ENCODE measurements at regions not wholly inside any gene's neighbourhood (a gene's known extent, or its start where the extent isn't known, plus 50 kb on each side); places are given as distances from the start of the nearest gene placed in this dataset.
"Not testable (repeated sequence)": the region's sequence is repeated elsewhere in the genome, so short reads cannot be mapped to it uniquely, and the experiment has no call there.

DNA sequence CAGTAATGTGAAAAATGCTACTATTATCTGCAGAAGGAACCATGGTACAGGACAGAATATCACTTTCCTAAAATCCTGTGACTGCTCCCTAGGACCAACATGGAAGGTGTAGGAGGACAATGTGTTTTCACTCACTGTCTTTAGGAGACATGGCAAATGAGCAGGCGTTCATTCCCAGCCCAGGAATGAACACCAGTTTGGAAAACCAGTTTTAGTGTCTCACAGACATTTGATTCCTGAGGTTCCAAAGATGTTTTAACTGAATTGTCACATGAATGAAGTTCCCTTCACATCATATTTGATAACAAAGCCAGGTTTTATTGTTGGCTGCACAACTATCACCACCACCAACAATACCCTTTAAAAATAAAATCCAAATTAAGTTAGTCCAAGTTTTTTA is 178.2 kb downstream of the ENC1 start:
- DNase-seq = no peak

DNA sequence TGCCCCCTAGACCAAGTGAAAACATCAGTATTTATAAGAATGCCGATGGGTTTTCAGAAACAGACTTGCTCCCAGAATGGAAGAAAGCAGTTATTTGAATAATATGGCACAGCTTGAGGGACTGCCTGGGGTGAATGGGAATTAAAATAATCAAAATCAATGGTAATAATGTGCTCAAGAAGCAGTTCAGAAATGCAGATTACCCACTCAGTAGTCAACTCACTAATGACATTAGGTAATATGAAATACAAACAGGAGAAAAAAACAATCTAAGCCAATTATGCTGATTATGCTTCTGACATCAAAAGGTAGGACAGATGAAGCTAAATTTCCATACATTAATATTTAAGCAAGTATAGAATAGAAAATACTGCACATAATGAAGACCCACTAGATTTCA is 179.3 kb downstream of the ENC1 start:
- DNase-seq = no peak

DNA sequence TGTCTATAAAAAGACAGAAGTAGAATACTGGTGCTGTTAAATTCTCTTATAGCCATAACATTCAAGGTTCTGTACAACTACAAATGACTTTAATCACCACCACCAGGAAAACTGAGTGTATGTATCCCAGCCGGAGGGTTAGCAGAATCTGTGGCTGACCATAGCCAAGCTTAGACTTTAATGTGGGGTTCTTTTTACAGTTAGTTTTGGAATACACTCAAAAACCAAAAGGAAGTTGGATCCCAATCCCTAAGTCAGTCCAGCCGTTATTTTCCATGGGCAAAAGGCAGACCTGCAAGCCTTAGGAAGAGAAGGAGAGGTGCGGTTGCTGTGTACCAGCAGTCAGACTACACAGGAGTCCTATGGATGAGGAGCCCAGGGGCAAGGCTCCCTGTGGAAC is 179.8 kb downstream of the ENC1 start:
- no peak for DNase-seq

DNA sequence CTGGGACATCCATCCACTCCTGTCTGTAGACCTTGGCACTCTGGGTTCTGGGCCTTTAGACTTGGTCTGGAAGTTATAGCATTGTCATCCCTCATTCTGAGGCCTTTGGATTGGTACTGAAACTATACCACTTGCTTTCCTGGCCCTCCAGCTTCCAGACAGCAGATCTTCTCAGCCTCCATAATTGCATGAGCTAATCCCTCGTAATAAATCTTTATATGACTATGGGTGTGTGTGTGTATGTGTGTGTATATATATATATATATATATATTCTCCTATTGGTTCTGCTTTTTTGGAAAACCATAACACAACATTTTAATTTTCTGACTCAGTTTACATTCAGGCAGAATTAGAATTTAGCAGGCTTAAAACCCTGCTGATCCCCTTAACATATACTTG is 180.5 kb downstream of the ENC1 start:
- no peak for DNase-seq

DNA sequence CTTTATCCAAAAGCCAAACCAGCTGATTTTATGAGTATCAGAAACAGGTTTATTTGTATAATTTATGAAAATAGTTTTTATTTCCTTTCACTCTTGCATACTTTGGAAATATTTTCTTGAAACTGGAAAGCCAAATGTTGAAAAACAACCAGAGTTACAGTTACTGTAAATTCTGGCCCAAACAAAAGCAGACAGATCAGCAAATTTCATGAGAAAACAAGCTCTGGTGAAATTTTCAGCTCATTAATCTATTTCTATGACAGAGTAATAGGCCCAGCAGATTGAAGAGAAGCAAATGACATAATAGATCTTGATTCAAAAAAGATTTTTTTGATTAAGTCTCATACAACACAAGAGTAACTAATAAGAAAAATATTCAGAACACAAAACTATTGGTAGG is 182.7 kb downstream of the ENC1 start:
- no peak for DNase-seq

DNA sequence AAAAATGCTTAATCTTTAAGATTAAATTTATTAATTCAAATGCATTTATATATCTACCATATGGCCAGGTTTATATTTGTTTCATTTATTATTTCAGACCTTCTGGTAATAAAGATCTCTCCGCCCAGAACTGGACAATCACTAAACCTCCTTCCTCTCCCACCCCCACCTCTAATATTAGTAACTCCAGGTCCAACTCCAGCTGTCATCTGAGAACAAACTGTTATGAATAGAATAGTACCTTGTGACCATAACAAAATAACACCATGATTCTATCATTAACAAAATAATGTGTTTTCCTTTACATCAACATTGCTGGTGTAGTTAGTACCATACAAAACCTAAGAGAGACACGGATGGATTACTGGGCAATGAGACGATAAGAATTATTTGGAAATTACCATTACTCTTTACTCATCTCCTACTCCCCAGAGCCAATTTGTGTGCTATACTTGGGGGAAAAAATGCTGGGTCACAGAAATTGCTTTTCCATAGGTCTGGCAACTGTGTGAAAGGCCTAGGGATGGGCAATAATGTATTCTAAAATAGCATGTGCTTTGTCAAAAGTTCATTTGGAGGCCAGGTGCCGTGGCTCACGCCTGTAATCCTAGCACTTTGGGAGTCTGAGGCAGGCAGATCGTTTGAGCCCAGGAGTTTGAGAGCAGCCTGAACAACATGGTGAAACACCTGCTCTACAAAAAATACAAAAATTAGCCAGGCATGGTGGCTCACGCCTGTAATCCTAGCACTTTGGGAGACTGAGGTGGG is 186.1 kb downstream of the ENC1 start:
- DNase-seq = no peak

DNA sequence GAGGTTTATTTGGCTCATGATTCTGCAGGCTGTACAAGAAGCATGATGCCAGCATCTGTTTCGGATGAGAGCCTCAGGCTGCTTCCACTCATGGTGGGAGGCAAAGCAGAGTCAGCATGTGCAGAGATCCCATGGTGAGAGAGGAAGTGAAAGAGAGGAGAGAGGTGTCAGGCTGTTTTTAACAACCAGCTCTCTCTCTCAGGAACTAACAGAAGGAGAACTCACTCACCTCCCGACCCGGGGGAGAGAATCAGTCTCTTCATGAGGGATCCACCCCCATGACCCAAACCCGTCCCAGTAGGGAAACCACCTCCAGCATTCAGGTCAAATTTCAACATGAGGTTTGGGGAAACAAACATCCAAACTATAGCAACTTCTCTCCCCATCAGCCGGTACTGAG is 187.7 kb downstream of the ENC1 start:
- DNase-seq = no peak

DNA sequence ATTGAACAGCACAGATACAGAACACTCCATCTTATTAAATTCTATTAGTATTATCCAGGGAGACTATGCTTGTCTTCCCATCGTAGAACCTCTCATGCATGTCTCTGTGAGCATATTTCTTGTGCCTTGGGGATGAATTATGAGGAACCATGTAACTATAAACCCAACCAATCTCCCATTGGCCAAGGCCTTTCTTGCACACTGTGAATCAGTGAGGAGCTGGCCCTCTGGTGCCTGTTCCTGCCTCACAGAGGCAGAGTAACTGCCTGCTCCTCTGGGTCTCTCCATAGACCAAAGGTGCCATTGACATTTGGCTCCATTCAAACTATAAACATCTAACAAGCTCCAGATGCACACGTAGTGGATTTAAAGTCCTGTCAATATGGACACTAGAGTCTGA is 190.4 kb downstream of the ENC1 start:
- DNase-seq = no peak

DNA sequence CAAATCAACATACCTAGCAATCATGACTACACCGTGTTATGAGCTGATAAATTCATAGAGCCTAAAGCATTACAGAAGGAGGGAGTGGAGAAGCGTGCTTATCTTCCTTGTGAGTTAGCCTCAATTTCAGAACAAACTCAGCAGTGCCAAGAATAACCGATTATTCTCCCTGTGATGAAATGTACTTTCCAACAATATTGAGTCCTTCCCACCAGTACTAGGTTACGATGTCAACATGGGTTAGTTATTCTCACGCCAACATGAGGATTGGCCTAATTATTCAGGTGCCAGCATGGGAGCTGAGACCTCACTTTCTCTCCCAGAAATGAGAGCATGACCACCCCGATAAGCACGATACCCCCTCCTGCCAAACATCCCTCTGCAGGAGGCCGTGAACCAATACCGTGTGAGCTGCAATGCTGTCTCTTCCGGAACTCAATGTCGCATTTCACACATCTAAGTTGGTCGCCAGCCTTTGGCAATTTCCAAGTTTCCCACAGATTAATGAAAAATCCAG is 193.7 kb downstream of the ENC1 start:
- no peak for DNase-seq

DNA sequence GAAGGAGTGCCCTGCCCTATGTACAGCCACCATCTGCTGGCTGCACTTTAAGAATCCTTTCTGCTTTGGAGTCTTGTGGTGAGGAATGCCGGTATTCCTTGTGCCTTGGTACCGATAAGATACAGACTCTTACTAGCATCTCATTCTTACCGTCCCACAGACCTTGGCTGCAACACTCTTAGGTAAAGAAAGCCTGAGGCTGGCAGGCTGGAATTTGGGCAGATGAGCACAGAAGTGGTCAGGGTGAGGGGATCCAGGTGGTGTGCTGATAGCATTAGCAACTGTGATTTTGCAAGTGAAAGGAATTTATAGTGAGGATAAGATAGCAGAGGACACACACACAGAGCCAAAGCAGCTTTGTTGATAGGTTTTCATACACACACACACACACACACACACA is 198.1 kb downstream of the ENC1 start:
- DNase-seq = no peak

DNA sequence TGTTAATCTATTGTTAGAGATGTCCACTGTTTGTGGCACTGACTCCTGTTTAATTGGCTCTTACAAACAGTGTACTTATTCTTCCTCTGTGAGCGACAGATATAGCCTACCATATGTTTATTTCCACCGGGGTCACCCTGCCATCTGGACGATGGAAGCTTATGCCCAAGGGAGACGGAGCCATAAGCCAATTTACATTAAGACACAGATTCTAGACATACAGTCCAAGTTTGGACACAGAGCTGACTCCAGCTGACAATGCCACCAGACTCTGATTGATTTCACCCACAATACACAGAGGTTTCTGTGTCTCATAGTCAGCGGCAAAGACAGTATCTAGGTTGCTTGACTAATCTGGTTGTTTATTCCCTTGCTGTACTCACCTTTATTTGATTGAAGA is 198.9 kb downstream of the ENC1 start:
- DNase-seq = no peak

DNA sequence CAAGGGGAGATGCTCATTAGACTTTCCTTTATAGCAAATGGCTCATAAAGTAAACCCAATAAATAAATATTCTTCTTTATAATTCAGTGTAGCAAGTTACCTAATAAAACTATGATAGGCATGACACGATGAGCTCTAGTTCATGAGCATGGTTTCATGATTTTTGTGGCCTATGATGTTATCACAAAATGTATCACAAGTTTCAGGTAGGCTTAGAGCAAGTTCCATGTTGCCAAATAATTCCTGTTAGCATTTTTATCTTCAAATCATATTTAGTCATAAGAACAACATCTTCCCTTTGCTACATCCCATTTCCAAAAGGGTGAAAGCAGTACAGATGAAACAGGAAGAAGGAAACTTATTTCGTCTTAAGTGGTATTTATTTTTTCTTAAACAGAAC is 200.2 kb downstream of the ENC1 start:
- DNase-seq = no peak

DNA sequence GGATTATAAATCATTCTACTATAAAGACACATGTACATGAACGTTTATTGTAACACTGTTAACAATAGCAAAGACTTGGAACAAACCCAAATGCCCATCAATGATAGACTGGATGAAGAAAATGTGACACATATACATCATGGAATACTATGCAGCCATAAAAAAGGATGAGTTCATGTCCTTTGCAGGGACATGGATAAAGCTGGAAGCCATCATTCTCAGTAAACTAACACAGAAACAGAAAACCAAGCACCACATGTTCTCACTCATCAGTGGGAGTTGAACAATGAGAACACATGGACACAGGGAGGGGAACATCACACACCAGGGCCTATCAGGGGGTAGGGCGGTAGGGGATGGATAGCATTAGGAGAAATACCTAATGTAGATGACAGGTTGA is 202.7 kb downstream of the ENC1 start:
- not testable (repeated sequence) for DNase-seq

DNA sequence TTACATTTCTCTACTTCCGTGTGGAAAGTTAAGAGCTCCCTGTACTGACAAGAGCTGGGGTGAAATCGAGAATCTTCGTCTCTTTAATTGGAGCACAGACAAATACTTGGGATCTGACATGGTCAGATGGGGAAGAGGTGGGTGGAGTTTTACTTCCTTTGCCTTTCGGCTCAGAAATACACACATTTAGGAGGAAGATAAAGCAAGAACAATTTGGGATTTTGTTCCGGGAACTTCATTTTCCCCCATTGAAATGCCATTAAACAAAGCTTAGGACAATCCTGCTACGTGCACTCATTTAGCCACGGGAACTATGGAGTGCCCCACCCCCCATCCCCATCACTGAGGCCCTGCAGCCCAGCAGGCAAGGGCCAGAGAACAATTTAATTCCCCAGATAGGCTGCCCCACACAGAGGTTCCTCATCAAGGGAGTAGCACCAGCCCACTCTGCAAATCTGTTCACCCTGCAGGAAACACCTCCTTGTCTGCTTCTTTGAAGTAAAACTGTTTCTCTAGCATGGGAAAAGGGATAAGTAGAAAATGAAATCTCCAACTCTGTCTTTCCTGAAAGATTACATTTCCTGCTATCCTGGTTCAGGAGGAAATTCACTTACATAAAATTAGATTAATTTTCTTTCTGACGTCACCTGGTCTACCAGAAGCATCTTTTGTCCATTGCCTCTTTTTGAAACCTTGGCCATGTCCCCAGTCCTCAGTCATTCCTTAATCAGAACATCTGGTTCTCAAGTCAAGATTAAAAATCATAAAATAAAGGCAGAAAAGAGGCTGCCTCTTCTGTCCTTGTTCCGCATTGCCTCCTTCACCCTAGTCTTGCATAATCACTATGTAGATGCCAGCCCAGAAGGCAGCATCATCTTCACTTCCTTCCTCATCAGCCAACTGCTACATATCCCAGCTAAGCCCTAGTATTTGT is 206.4 kb downstream of the ENC1 start:
- no peak for DNase-seq

DNA sequence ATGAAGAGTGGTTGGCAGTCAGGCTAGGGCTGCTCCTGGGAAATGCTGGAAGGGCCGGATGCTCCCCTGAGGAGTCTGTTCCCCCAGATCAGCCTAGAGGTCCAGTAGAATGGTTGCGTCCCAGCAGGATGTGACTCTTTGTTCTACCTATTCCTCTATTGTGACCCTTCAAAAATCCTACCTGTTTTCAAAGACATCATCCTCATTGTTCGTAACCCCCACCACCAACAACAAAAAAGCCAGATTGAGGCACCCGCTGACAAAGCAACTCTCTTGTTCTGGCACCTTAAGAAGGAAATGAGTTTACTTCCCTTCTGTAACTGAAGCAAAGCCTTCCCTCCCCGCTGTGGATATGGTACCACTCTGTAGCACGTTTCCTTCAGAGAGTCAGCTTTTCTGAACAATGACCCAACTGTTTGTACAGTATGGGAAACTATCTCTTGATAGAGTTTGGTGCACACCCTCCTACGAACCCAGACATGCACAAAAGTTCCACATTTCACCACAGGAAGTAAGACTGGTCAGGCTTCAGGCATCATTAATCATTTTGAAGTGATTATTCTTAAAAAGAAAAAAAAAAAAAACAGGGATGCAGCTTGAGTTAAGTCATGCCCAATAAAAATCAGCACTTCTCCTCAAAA is 207.2 kb downstream of the ENC1 start:
- no peak for DNase-seq

DNA sequence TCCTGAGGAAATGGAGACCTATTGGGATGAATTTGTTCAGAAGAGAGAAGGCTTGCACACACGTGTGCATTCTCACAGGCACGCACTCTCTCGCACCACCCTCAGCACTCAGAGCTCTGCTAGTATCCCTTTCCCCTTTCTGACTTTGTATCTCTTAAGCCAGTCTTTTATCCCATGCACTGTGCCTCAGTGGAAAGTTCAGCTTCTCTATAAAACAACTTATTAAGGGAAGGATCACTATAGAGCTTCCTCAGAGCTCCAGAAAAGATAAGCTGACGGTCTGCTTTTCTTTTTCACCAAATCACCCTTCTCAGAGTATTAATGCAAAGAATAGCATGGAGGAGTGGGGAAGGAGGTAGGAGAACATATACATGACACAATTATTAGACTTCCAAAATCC is 207.8 kb downstream of the ENC1 start:
- DNase-seq = no peak

DNA sequence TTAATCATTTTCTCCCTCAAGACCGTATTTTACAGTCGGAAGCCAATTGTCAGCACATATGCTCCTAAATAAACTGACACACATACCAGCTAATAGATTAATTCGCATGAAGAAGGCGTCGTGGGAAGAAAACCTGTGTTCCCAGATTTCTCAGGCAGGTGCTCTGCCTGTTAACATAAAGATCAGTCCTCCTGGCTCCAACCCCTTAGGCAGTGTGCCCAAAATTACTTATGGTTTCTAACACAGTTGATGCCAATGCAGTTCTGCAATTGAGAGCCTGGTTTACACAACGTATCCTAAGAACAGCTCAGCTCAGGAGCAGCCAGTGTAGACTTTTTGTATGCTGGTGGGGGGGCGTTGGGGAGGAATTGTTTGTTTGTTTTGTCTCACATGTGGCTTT is 208.3 kb downstream of the ENC1 start:
- DNase-seq = no peak

DNA sequence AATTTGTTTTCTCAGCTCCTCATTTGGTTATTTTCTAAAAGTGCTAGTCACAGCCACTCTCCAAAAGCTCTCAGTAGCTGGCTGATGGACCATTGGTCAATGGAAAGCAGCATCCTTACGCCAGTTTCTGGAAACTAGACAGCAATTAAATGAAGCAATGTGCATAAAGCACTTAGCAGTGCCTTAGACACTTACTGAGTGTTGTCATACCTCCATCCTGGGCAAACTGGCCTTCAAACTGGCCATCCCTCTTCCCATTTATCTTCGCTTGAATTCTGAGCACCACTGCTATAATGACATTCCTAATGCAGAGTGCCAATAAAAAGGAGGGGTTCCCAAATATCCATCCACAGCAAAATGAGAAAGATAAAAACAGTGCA is 209.2 kb downstream of the ENC1 start:
- no peak for DNase-seq

DNA sequence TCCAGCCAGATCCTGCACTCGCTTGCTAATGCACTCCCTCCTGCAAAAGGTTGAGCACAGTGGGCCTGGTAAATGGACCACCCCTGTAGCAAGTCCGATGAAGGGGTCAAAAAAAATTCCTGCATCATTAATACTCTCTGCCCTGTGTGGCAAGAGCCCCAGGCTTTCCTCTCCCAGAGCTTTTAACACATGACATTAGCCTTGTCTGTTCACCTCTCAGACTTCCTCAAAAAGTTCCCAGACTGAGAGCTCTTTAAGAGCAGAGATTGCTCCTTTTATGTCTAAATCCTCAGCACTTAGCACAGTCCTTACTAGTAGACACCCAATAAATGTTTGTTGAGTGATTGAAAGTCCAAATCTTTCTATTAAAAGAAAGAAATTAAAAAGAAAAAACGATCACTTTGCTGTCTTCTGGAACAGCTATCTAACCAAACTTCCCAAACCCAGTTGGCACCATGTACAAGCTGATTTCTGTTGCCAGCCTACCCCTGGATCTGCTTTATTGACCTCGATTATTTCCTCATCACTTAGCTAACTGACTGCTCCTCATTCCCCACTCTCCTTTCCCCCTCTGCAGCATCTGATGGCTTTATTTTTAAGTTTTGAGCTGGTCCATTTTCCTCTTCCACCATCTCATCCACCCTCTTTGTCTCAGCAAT is 209.8 kb downstream of the ENC1 start:
- DNase-seq = no peak

DNA sequence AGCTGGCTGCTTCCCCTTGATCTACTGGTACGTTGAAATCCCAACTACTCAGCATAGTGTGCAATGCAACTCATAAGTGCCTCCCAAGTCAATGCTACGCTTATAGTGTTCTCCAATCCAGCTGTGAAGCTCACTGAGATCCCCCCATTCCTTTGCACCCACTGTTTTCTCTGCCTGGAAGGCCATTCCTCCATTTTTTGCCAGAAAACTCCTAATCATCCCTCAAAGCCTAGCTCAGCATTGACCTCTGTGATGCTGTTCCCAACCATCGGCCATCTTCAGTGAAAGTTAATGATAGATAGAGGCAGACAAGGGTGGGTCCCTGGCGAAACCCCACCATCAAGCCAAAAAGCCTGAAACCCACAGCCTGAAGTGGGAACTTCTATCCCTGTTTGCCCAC is 211.0 kb downstream of the ENC1 start:
- DNase-seq = no peak

DNA sequence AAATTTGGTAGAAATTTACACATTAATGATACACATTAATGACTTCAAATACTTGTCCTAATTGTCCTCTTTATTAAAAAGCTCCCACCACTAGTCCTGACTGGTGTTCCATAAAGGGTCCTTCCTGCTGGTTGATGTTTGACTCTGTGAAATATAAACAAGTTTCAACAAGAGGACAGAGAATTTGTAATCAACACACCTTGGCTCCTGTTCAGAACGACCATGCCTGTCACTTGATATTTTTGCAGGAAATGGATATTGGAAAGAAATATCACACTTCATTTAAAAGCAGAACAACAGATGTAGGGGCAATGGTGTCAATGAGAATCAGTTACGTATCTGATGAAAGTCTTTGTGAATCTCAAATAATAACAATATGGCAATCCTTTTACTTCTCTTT is 211.7 kb downstream of the ENC1 start:
- DNase-seq = no peak

DNA sequence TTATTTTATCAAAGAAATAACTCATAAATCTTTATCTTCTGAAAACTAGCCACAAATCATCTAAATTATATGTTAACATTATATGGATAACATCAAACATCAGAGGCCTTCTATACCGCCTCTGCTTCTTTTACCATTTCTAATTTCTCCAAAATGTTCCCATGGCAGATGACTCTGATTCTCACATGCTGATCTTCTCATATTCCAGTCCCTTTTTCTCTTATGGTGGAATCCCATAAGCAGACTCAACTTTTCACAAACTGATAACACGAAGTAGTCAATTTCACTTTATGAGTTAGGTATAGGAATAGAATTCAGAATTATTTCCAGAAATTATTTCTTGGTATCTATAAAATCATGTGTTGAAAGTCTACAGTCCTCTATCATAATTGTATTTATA is 212.3 kb downstream of the ENC1 start:
- DNase-seq = no peak

Measured in hypothalamus (tissue), 51 donors.